ENCODE measurements at regions not wholly inside any gene's neighbourhood (a gene's known extent, or its start where the extent isn't known, plus 50 kb on each side); places are given as distances from the start of the nearest gene placed in this dataset.

DNA sequence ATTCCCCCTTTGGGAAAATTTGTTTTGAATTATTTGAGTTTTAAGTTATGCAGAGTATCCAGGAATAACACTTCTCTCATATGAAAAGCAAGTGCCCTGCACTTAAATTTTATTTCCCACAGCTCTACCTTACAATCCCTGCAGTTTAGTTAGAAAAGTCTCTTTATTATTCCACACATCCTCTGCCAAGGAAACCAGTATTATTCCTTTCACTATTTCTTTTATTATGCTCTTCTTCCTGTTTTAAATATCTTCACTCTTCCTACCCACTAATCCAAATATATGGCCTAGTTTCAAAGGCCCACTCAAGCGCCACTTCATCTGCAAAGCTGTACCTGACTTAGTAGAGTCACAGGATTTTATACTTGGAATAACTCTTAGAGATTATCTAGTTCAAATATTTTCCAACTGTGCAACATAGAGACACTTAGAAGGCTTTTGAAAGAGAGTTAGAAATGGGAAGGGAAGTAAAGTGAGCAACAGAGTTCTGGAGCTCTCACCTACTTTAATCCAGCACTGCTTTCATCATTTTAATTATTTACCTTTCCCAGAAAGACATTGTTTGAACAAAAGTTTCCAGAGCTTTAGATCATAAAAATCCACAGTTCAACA lies 97.2 kb upstream of the LYPLAL1 start:
- no peak for TF ChIP-seq POLR2A (IDR thresholded peaks at IDR 0.05; ENCODE audit: low read length)
- no peak for TF ChIP-seq GATA1 (IDR thresholded peaks at IDR 0.05; ENCODE audit: low read depth, low read length)
